ENCODE measurements at regions not wholly inside any gene's neighbourhood (a gene's known extent, or its start where the extent isn't known, plus 50 kb on each side); places are given as distances from the start of the nearest gene placed in this dataset.

DNA sequence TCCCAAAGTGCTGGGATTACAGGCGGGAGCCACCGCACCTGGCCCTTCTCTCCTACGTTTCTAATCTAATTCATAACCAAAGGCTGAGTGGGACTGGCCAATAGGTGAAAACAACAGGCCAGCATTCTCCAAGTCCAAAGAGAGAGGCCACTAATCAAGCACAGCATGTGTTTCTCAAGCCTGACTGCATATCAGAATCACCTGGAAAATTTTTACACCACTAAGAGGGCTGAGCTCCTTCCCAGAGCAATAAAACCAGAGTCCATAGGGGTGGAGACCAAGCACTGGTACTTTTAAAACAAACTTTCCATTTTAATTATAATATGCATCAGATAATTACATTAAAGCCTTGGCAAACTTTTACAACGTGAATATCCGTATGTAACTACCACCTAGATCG, 254.4 kb downstream of the OPA1 start:
- DNase-seq (ENCODE audit: low read depth, low spot score) = no peak

DNA sequence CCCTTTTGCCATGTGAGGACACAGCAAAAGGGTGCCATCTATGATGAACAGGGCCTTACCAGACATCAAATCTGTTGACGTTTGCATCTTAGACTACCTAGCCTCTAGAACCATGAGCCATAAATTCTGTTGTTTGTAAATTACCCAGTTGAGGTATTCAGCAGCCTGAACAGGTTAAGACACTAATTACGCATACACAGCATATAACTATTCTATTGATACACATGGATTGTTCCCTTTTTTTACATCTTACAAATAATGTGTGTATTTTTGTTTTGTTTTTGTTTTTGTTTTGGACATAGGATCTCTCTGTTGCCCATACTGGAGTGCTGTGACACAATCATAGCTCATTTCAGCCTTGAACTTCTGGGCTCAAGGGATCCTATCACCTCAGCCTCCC, 255.5 kb downstream of the OPA1 start:
- no peak for DNase-seq (ENCODE audit: low read depth, low spot score)

DNA sequence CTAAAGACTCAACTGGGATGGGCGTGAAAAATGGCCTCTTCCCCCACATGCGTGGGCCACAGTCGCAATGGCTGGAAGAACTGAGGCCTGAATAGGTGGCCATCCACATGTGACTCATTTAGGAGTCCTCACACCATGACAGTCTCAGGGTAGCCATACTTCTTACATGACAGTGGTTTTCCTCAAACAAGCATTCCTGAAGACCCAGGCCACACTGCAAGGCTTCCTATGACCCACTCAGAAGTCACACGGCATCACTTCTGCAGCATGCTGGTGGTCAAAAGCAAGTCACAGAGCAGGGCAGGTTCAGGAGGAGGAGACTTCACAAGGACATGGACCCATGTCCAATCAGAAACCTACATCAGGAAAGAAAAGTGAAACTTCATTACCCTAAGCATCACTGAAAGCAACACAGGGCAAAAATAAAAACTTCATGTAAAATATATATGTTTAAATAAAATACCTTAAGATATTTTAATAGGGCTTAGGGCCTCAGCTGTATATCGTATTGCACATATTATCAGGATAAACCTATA, 257.1 kb downstream of the OPA1 start:
- no peak for DNase-seq (ENCODE audit: low read depth, low spot score)

DNA sequence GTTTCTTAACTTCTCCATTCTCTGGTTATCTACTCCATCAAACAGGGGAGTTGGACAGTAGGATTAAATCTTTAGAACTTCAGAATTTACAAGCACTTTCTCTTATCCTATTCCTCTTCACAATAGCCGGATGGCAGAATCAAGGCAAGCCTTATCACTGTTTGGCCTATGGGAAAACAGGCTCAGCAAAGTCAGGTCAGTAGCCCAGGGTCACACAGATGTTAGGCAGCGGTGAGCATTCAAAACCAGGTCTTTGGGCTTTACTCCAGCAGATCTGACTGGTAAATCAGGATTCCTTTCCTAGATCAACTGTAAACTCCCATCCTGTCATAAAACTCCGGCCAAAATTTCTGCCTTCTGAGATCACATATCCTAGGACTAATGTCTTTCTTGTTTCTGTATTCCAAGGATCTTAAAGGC, 258.4 kb downstream of the OPA1 start:
- no peak for DNase-seq (ENCODE audit: low read depth, low spot score)

DNA sequence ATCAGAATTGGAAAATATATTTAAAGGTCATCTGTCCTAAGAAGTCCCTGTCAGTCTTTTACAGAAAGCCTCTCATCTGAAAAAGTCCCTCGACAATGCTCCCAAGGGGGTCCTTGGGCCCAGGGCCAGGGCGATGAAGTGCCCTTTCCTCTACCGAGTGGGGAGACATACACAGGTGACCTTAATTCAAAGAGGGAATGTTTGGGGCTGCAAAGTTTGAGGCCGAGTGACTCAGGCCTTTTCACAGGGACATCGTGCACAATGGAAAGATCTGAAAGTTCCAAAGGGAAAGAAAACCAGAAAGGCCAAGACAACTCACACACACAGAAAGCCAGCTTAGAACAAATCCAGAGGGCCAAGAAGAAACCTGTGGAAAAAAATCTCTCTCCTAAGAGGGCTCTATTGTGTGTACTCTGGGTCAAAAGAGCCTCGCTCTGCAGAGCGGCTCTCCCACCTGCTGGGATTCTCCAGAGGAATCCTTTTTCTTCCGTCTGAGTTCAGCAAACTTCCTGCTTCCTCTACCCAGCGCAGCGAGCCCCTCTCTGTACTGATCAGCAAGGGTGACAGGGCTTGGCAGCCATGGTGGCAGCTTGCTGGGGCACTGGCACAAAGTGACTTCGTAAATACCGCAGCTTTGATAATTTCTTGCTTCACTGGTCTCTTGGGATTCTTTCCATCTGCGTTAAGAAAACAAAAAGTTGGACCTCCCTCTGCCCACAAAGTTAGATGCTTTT, 259.1 kb downstream of the OPA1 start:
- DNase-seq (ENCODE audit: low read depth, low spot score) = no peak

DNA sequence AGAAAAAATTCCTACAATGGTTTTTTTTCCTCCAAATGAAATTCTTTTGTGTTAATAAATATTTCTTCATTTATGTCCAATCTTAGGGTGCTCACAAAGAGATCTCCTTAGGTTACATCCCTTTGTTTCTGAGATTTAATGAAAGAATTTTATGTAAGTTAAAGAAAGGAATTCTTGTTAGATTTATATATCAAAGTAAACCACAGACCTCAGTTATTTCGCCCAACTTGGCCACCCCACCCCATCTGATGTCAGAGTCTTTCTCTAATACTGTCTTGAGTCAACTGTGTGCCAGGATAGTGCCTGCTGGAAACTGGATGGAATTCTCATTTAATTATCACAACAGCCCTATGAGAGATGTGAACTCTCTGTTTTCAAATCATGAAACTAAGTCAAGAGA, 259.9 kb downstream of the OPA1 start:
- DNase-seq (ENCODE audit: low read depth, low spot score) = no peak

DNA sequence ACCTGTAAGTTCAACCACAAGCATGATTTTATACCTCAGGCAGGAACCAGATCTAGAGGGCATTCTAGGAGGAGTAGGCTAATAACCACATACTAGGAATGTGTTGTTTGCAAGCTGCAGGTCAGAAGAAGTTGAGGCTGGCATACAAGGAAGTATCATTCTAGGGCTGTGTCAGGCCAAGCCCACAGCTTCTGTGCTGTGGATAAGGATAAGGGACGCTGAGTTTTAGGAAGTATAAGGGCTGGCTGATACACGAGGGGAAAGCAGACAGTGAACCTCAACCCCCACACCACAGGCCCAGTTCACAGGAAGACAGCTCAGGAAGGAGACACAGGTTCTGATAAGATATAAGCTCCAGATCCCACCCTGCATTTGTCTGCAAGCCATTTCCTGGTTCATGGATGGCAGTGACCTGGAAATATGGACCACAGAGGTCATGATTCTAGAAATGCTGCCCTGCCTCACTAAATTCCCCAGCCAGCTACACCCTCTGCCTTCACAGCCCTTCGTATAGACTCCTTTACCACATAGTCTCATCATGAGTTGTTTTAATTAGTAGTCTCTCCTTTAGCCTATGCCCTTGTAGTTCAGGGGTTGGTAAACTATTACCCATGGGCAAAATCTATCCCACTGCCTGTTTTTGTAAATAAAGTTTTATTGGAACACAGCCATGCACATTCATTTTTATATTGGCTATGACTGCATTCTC, 260.7 kb downstream of the OPA1 start:
- DNase-seq (ENCODE audit: low read depth, low spot score) = no peak

DNA sequence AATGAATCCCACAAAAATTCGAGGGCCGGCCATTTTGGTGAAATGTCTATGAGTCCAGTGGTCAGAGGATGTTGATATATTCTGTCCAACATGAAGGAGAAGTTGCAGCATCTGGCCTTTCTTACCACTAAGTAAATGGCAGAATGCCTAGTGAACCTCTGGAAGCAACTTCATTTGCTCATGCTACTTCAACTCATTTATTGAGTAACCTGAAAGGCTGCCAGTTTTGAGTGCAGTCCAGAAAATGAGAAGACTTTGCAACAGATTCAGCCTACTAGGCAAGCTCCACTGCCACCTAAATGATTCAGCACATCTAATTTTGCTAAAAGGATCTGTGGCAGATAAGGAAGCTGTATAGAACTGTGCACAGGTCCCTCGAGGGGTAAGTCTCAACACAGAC, 265.0 kb downstream of the OPA1 start:
- DNase-seq (ENCODE audit: low read depth, low spot score) = no peak

DNA sequence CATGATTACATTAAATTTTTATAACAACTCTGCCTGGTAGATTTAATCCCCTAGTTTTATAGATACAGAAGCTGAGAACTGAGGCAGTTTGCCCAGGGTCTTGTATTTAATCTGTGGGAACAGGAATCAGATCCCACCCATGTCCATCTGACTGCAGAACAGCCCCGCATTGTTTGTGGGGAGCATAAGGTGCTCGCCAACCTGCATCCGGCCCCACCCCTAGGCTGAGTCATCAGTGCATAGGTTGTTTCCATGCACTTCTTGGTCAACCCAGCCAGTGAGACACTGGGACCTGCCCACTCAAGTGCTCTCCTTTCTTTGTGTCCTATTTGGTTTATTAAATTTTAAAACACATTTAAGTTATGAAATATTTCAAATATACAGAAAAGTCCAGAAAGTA, 266.2 kb downstream of the OPA1 start:
- no peak for DNase-seq (ENCODE audit: low read depth, low spot score)

DNA sequence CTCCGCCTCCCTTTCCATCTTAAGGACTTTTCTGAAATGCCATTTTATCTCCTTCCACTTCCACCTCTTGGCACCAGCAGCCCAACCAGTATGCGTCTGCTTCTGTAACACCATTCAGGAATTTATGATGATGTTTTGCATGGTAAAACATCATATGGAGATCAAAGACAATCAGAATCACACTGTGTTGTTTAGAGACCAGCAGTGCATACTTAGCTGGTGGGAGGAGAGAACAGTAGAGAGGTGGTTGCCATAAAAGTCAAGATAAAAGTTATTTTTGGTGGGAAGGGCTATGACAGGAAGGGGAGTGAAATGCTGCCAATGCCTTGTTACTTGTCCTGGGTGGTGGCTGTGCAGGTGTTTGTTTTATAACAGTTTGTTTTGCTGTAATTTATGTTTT, 268.0 kb downstream of the OPA1 start:
- DNase-seq (ENCODE audit: low read depth, low spot score) = no peak

DNA sequence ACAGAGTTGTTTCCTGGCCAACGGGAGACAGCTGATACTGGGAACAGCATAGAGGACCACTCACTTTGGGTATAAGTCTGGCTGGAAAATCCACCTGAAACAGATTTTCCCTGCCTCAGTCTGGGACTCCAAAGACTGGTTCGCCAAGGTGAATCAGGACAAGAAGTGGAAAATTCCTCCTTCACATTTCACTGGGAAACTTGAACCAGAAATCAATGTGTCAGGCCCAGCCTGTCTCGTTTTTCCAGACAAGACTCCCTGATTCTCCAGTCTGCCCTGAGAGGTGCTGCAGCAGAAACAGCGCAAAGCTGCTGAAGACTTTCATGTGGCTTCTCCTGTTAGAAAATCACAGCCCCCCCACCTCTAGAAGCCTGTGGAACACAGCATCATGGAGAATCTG, 269.8 kb downstream of the OPA1 start:
- DNase-seq (ENCODE audit: low read depth, low spot score) = no peak

DNA sequence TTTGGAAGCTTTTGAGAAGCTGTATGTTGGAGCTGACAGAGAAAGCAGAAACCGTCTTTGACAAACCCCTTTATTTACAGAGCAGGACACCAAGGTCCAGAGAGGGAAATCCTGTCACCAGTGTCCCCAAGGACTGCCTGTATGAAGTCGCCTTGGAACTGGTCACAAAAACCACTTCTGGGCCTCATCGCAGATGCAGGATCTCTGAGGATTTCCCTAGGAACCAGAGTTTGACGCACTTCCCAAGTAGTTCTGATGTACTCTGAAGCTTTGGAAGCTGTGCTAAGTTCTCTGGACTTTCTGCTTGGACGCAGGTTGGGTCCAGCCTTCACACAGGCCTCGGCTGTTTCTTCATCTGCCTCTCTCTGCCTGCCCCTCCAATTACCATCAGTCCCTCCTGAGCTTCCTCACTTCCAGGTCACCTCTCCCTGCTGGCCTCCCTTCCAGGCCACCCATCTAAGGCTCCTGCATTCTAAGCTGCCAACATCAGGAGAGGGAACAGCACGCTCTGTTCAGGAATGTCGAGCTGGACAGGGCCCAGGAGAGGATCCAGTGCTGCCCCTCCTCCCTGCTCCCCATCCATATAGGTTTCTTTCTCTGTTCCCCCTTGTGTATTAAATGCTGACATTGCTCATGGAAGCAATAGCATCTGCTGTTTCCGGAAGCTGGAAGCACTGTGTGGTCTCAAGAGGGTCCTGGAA, 270.8 kb downstream of the OPA1 start:
- no peak for DNase-seq (ENCODE audit: low read depth, low spot score)

DNA sequence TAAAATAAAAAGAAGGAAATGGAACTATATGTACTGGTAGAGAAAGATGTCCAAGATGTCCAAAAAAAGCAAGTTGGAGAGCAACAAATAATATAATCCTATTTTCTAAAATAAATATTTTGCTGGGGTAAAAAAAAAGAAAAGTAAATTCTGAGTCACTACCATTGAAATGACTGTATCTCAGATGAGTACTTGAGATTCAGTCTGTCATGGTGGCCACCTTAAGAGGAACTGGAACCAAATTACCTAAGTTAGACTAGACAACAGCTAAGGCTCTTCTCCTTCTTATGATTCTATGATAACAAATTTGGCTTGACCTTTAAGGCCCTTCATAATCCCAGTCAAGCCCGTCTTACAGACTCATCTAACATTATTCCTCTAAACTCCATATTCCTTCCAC, 270.6 kb upstream of the HES1 start:
- DNase-seq (ENCODE audit: low read depth, low spot score) = no peak

DNA sequence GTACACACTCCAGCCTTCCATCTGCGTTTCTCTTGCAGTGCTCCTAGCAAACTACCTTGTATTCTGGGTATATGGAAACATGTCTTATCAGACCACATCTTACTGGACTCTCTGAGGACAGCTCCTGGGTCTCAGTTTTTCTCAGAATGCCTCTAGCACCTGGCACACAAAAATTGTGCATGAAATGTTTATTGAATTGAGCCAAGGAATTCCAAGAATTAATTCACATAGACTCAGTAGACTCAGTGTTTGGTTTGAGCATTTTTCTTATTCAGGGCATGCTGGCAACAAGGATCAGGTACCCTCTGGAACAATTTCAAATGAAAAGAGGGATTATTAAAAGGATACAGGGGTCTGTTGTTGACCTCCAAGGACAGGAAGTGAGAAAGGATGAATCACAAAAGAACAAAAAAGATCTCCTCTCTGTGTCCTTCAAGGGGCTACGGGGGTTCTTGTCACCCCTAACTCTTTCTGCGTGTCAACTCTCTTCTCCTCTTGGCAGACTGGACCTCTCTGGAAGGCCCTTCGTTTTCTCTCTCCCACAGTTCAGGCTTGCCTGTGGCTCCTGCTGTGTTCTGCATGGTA, 270.0 kb upstream of the HES1 start:
- DNase-seq (ENCODE audit: low read depth, low spot score) = no peak

DNA sequence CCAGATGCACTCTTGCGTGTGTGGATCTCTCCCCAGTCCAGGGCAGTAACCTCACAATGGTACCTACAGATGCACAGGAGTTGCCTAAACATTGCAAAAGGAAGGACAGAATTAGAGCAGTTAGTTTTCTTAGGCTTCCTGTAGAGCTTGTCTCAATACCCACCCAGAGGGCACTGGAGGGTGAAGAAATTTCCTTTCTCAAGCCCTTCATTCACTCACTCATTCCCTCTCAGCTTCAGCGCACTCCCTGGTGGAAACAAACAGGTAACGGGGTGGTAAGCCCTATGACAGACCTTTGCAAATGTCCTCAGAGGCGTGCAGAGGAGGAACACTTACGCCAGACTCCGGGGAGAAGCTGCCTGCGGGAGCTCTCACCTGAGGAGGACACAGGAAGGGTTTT, 267.4 kb upstream of the HES1 start:
- DNase-seq (ENCODE audit: low read depth, low spot score) = no peak

DNA sequence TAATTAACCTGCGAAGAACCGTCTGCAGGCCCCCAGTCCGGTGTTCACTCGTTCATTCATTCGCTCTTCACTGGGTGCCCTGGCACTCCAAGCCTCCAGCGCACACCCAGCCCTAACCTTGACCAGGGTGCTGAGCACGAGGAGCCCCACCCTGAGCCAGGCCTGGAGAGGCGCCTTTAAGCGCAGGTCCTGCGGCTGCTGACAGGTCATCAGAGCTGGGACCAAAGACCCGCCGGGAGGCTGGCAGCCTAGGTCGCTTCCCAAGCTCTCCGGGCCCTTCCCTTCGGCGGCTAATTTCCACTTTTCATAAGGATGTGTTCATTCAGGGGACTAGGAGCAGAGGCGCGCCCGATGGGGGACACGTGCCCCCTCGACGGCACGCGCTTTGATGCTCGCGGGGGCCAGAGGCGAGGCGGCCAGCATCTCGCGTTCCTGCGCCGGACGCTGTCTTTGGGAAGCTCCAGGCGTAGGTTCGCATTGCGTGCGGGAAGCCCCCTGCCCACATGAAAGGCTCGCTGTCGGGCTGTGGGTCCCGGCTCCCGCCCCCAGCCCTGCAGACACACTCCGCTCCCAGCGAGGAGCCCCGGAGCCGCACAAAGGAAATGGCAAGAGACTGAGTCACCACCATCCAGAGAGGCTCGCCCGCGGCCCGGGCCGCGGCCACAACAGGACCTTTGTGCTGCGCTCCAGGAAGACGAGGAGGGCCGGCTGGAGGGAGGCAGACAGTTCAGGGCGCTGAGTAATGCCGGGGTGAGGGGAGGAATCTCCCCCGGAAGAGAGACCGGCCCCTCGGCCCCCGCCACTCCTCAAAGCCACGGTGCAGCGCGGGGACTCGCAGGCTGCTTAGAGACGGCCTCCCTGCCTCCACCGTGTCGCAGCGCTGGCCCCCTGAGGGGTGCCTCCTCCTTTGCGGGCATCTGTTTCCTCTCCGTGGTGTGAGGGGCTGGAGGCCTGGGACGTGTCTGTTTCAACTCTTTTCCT, 266.4 kb upstream of the HES1 start:
- DNase-seq (ENCODE audit: low read depth, low spot score) = no peak

DNA sequence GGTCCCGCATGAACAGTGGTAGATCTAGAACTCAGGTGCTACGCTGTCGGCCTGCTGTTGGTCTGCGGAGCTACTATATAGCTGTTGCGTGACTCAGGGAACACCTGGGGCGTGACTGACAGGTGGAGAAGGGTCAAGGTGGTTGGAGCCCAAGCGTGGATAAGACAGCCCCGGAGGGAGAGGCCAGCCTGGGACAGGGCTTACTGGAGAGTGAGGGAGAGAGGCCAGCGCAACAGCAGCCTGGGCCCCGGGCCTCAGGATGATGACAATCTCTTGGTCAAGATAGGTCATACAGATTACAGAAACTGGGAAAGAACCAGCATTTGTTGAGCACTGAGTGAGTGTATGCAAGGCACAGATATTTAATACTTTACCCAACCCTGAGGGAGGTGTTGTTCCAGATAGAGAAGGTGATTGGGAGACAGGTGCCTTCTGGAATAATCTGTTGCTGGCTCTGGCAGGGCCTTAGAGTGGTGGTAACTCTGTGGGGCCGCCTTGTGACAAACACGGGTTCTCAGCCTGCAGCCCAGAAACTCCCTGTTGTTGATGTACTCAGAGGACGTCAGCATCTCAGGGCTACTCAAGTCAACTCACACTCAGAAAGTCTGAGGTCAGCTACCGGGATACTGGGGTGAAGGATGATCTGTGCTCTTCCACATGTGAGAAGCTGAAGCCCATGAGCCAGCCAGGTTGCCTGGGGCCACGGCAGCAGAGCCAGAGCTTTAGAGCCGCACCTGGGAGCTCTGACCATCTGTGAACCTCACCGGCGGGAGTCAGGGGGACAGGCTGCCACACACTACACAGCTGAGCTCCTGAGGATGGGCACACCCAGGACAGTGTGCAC, 265.4 kb upstream of the HES1 start:
- DNase-seq (ENCODE audit: low read depth, low spot score) = no peak

DNA sequence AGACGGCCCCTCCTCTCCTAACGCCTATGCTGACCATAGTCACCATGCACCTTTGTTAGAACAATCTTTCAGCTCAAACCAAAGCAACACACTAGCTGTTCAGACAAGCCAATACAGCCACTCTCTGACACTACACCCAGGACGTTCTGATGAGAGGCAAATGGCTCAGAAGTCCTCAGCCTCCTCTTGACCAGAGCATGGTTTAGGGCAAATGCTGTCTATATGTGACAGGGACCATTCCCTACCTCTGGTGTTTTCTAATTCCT, 264.8 kb upstream of the HES1 start:
- no peak for DNase-seq (ENCODE audit: low read depth, low spot score)

DNA sequence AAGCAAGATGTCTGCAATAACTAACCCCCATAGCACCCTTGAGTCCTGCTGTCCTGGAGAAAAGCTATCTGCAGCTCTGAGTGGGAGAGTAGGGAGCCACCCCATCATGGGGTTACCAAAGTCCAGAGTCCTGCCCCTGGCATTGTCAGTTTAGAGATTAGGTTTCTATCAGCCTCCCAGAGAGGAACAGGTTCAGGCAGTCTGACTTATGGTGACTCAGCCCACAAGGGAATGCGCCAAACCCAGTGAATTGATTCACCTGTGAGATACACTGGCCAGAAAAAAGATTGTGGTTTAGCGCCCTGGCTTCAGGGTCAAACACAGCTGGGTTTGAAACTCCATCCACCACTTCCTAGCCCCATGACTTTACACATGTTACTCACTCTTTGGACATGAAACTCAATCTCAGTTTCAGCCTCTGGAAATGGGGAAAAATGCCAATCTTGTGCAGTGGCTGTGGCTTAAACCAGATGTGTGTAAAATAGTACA, 263.6 kb upstream of the HES1 start:
- DNase-seq (ENCODE audit: low read depth, low spot score) = no peak
